ENCODE measurements at regions not wholly inside any gene's neighbourhood (a gene's known extent, or its start where the extent isn't known, plus 50 kb on each side); places are given as distances from the start of the nearest gene placed in this dataset.
"Not testable (repeated sequence)": the region's sequence is repeated elsewhere in the genome, so short reads cannot be mapped to it uniquely, and the experiment has no call there.

DNA sequence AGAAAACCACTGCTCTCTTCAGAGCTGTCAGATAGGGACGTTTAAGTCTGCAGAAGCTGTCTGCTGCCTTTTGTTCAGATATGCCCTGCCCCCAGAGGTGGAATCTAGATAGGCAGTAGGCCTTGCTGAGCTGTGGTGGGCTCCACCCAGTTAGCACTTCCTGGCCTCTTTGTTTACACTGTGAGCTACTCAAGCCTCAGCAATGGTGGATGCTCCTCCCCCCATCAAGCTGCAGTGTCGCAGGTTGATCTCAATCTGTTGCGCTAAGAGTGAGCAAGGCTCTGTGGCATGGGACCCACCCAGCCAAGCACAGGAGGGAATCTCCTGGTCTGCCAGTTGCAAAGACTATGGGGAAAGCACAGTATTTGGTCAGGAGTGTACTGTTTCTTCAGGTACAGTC, 59.2 kb upstream of the ZNF641 start:
- H3K4me3 ChIP-seq; DNase-seq; H3K9ac ChIP-seq (ENCODE audit: insufficient read depth in 1 of 2, low read length in 2 of 2); H3K9me3 ChIP-seq (ENCODE audit: control insufficient read depth in 4 of 4, insufficient read depth in 3 of 4, low read length in 3 of 4); H3K27me3 ChIP-seq (ENCODE audit: control insufficient read depth in 3 of 3, insufficient read depth in 3 of 3, low read length in 2 of 3); H3K36me3 ChIP-seq (ENCODE audit: control insufficient read depth in 4 of 4, insufficient read depth in 4 of 4, low read length in 4 of 4); ATAC-seq (ENCODE audit: insufficient read depth, low FRiP score); H3K27ac ChIP-seq (ENCODE audit: low read depth in 1 of 2, low read length in 1 of 2): not testable (repeated sequence)
- WGBS, 2 donors, result 61 to 77% methylated on average over 3 of the region's 3 CpGs
- H3K4me1 ChIP-seq (ENCODE audit: control insufficient read depth in 5 of 5, insufficient read depth in 5 of 5, low read length in 5 of 5), result peaks cover 5 to 20% (median 11%) of the 10 kb centered on the region in 5 donors

- no peak for TF ChIP-seq CTCF (IDR thresholded peaks at IDR 0.05; ENCODE audit: control extremely low read depth, extremely low read depth)
- DNase-seq, result peak in 1 of 3 donors; percentile 11
- Histone ChIP-seq H3K4me3 (no peak overlapping the region), H3K9ac (ENCODE audit: insufficient read depth in 1 of 2, low read length in 2 of 2) (no peak overlapping the region), H3K27ac (ENCODE audit: low read depth in 1 of 2, low read length in 1 of 2) (peak overlapping the region in 1 of 2 donors; percentile 6), H3K36me3 (ENCODE audit: control insufficient read depth in 4 of 4, insufficient read depth in 4 of 4, low read length in 4 of 4) (no peaks in the 10 kb centered on the region), H3K27me3 (ENCODE audit: control insufficient read depth in 3 of 3, insufficient read depth in 3 of 3, low read length in 2 of 3) (no peaks in the 10 kb centered on the region), H3K4me1 (ENCODE audit: control insufficient read depth in 5 of 5, insufficient read depth in 5 of 5, low read length in 5 of 5) (peaks cover 5 to 20% (median 11%) of the 10 kb centered on the region in 5 donors), H3K9me3 (ENCODE audit: control insufficient read depth in 4 of 4, insufficient read depth in 3 of 4, low read length in 3 of 4) (no peaks in the 10 kb centered on the region)
- ATAC-seq (ENCODE audit: insufficient read depth, low FRiP score), result no peak
- WGBS, 2 donors, result 79 to 88% methylated on average over 3 of the region's 3 CpGs
These were observed 59.0 kb upstream of the ANP32D start for GRCh38 chr12:48413388-48413787.

- Histone ChIP-seq H3K27me3 (ENCODE audit: control insufficient read depth in 3 of 3, insufficient read depth in 3 of 3, low read length in 2 of 3) (no peaks in the 10 kb centered on the region), H3K36me3 (ENCODE audit: control insufficient read depth in 4 of 4, insufficient read depth in 4 of 4, low read length in 4 of 4) (no peaks in the 10 kb centered on the region), H3K9me3 (ENCODE audit: control insufficient read depth in 4 of 4, insufficient read depth in 3 of 4, low read length in 3 of 4) (no peaks in the 10 kb centered on the region), H3K27ac (ENCODE audit: low read depth in 1 of 2, low read length in 1 of 2) (peak overlapping the region in 1 of 2 donors; percentile 16), H3K4me1 (ENCODE audit: control insufficient read depth in 5 of 5, insufficient read depth in 5 of 5, low read length in 5 of 5) (peaks cover 5 to 20% (median 11%) of the 10 kb centered on the region in 5 donors), H3K4me3 (no peak overlapping the region), H3K9ac (ENCODE audit: insufficient read depth in 1 of 2, low read length in 2 of 2) (no peak overlapping the region)
- 58 to 75% methylated on average over 4 of the region's 4 CpGs for WGBS, 2 donors
- no peak for TF ChIP-seq CTCF (IDR thresholded peaks at IDR 0.05; ENCODE audit: control extremely low read depth, extremely low read depth)
- ATAC-seq (ENCODE audit: insufficient read depth, low FRiP score), result no peak
- peak; percentile 72 to 92 (median 84) for DNase-seq
These were observed 58.3 kb upstream of the ANP32D start for GRCh38 chr12:48414021-48414420.

DNA sequence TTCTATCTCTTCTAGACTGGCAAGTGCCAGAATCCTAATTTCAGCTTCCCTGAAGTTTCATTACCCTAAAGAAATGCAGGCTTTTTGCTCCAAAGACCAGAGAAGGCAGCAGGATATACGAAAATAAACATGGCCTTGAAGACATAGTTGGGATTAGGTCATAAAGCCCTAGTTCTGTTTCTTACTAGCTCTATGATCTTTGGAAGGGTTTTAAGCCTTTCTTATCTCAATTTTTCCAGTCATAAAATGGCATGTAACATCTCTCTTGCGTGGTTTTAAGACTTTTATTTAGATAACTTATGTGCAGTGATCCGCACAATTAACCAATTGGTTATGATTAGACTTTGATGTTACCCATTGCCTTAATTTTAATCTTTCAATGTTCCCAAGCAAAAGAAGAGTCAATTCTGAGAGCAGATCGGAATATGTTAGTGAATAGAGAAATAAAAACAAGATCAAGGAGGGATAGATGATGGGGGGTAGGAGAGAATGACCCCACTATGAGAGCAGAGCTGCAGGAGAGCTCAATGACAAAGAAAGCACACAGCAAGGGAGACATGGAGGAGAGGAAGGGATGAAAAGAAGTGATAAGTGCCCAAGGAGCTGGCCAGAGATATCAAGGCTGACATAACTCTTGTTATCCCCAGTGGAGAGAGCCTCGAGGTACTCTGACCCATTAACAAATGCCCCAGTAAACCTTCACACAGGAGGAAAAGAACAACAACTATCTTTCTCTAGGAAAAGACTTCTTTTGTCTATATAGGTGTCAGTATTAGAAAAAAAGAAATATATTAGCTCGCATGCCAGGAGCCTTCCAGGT, 53.0 kb upstream of the ANP32D start:
- WGBS, 2 donors, result 65% methylated on average over 6 of the region's 6 CpGs
- Histone ChIP-seq H3K27me3 (ENCODE audit: control insufficient read depth in 3 of 3, insufficient read depth in 3 of 3, low read length in 2 of 3) (no peaks in the 10 kb centered on the region), H3K4me1 (ENCODE audit: control insufficient read depth in 5 of 5, insufficient read depth in 5 of 5, low read length in 5 of 5) (peaks cover 2 to 13% (median 5%) of the 10 kb centered on the region in 5 donors), H3K27ac (ENCODE audit: low read depth in 1 of 2, low read length in 1 of 2) (no peak overlapping the region), H3K4me3 (no peak overlapping the region), H3K9ac (ENCODE audit: insufficient read depth in 1 of 2, low read length in 2 of 2) (no peak overlapping the region), H3K36me3 (ENCODE audit: control insufficient read depth in 4 of 4, insufficient read depth in 4 of 4, low read length in 4 of 4) (no peaks in the 10 kb centered on the region), H3K9me3 (ENCODE audit: control insufficient read depth in 4 of 4, insufficient read depth in 3 of 4, low read length in 3 of 4) (no peaks in the 10 kb centered on the region)
- TF ChIP-seq CTCF (IDR thresholded peaks at IDR 0.05; ENCODE audit: control extremely low read depth, extremely low read depth), result no peak
- ATAC-seq (ENCODE audit: insufficient read depth, low FRiP score), result no peak
- no peak for DNase-seq

Measured in lung (tissue), 11 donors.